Trophoblast cell (in vitro differentiated cells and primary cell): ENCODE measurements at regions not wholly inside any gene's neighbourhood (a gene's known extent, or its start where the extent isn't known, plus 50 kb on each side); places are given as distances from the start of the nearest gene placed in this dataset.

Experiments used
- DNase-seq, 2 donors: peaks; one replicate each; pipeline ENCODE4 v3.0.0-alpha.2; 2016
- H2AFZ ChIP-seq: 2 replicates; pipeline ENCODE4 v1.6.1; 2013; ENCODE audit warnings: low read length, moderate library complexity, mild to moderate bottlenecking; ENCODE audit not compliant: insufficient read depth, poor library complexity
- H2AK5ac ChIP-seq: 2 replicates; pipeline ENCODE4 v1.6.1; 2013; ENCODE audit warnings: mild to moderate bottlenecking, low read length
- H2BK120ac ChIP-seq: 2 replicates; pipeline ENCODE4 v1.6.1; 2013; ENCODE audit warnings: low read length, mild to moderate bottlenecking, moderate library complexity; ENCODE audit not compliant: insufficient read depth, poor library complexity
- H2BK12ac ChIP-seq: 2 replicates; pipeline ENCODE4 v1.6.1; 2013; ENCODE audit warnings: mild to moderate bottlenecking, low read length, moderate library complexity
- H2BK5ac ChIP-seq: 2 replicates; pipeline ENCODE4 v1.6.1; 2013; ENCODE audit warnings: low read length, low read depth, moderate library complexity, mild to moderate bottlenecking; ENCODE audit not compliant: poor library complexity
- H3K14ac ChIP-seq: 2 replicates; pipeline ENCODE4 v1.6.1; 2013; ENCODE audit warnings: mild to moderate bottlenecking, low read length
- H3K18ac ChIP-seq: 2 replicates; pipeline ENCODE4 v1.6.1; 2013; ENCODE audit warnings: mild to moderate bottlenecking, low read length
- H3K23ac ChIP-seq: 2 replicates; pipeline ENCODE4 v1.6.1; 2013; ENCODE audit warnings: low read length
- H3K27ac ChIP-seq: 2 replicates; pipeline ENCODE4 v1.5.1; 2013; ENCODE audit warnings: low read depth, mild to moderate bottlenecking, inconsistent platforms, low read length, moderate library complexity
- H3K27me3 ChIP-seq: 2 replicates; pipeline ENCODE4 v1.6.1; 2013; ENCODE audit warnings: inconsistent platforms, mild to moderate bottlenecking, low read length, moderate library complexity; ENCODE audit not compliant: insufficient read depth
- H3K36me3 ChIP-seq, 2 experiments: 1 replicate in 1 of 2; 2 replicates in 1 of 2; pipeline ENCODE4 v1.6.1; 2013; ENCODE audit warnings: low read length in 2 of 2, mild to moderate bottlenecking in 2 of 2, moderate library complexity in 1 of 2; ENCODE audit not compliant: insufficient read depth in 2 of 2, control insufficient read depth in 1 of 2
- H3K4ac ChIP-seq: 2 replicates; pipeline ENCODE4 v1.6.1; 2013; ENCODE audit warnings: low read depth, mild to moderate bottlenecking, low read length, moderate library complexity
- H3K4me1 ChIP-seq, 2 experiments: 1 replicate in 1 of 2; 2 replicates in 1 of 2; pipeline ENCODE4 v1.6.1; 2013; ENCODE audit warnings: low read length in 2 of 2, mild to moderate bottlenecking in 2 of 2, moderate library complexity in 1 of 2; ENCODE audit not compliant: insufficient read depth in 2 of 2, control insufficient read depth in 1 of 2
- H3K4me2 ChIP-seq: 2 replicates; pipeline ENCODE4 v1.6.1; 2013; ENCODE audit warnings: inconsistent platforms, mild to moderate bottlenecking, low read length, moderate library complexity
- H3K4me3 ChIP-seq: 2 replicates; pipeline ENCODE4 v1.5.1; 2013; ENCODE audit warnings: mild to moderate bottlenecking, low read depth, low read length, inconsistent platforms
- H3K79me1 ChIP-seq: one replicate; pipeline ENCODE4 v1.6.1; 2013; ENCODE audit warnings: low read length
- H3K79me2 ChIP-seq: 2 replicates; pipeline ENCODE4 v1.6.1; 2013; ENCODE audit warnings: low read length, mild to moderate bottlenecking; ENCODE audit not compliant: control insufficient read depth, insufficient read depth, poor library complexity
- H3K9ac ChIP-seq: 2 replicates; pipeline ENCODE4 v1.6.1; 2013; ENCODE audit warnings: mild to moderate bottlenecking, low read length
- H3K9me3 ChIP-seq: 2 replicates; pipeline ENCODE4 v1.6.1; 2013; ENCODE audit warnings: low read depth, mild to moderate bottlenecking, control low read depth, inconsistent platforms, low read length; ENCODE audit not compliant: insufficient read depth
- H4K12ac ChIP-seq: 2 replicates; pipeline ENCODE4 v1.6.1; 2013; ENCODE audit warnings: low read depth, mild to moderate bottlenecking, low read length, moderate library complexity
- H4K8ac ChIP-seq: 2 replicates; pipeline ENCODE4 v1.6.1; 2013; ENCODE audit warnings: low read depth, mild to moderate bottlenecking, low read length, moderate library complexity
- H4K91ac ChIP-seq: one replicate; pipeline ENCODE4 v1.6.1; 2013; ENCODE audit warnings: low read depth, mild to moderate bottlenecking, low read length, moderate library complexity
- WGBS: extraction: QIAGEN DNeasy Blood & Tissue Kit; methylation state at CpG from one replicate; pipeline ENCODE4 v1.1.7; 2013; ENCODE audit warnings: missing lambda C conversion rate; ENCODE audit not compliant: insufficient read length, insufficient coverage; ENCODE audit errors: extremely low coverage; 5-methylcytosine and 5-hydroxymethylcytosine counted together

- Histone ChIP-seq H3K4ac (no peak overlapping the region), H3K27ac (no peak overlapping the region), H3K79me2 (no peaks in the 10 kb centered on the region), H4K12ac (no peak overlapping the region), H2BK5ac (no peak overlapping the region), H3K14ac (no peak overlapping the region), H2AK5ac (no peak overlapping the region), H3K4me1 (peaks cover 8 to 15% of the 10 kb centered on the region in 2 experiments), H3K79me1 (peaks cover 5% of the 10 kb centered on the region), H3K9ac (no peak overlapping the region), H3K4me3 (no peak overlapping the region), H4K8ac (no peak overlapping the region), H2BK120ac (no peak overlapping the region), H2BK12ac (no peak overlapping the region), H2AFZ (no peak overlapping the region), H3K4me2 (no peak overlapping the region), H3K18ac (no peak overlapping the region), H3K27me3 (no peaks in the 10 kb centered on the region), H4K91ac (no peak overlapping the region), H3K36me3 (no peaks in the 10 kb centered on the region), H3K23ac (no peak overlapping the region), H3K9me3 (no peaks in the 10 kb centered on the region)
- WGBS: no CpG with 5 or more reads among the region's 3 CpGs
- DNase-seq: no peak
Observed at GRCh38 chr4:152050106-152050505, 289.3 kb upstream of the GATB start.

- H3K27ac ChIP-seq: peak overlapping the region; percentile 18
- H4K91ac ChIP-seq: no peak overlapping the region
- no peak overlapping the region for H2BK5ac ChIP-seq
- no peak overlapping the region for H3K4me2 ChIP-seq
- H3K23ac ChIP-seq: no peak overlapping the region
- H2BK120ac ChIP-seq: no peak overlapping the region
- no CpG with 5 or more reads among the region's 2 CpGs for WGBS
- H3K14ac ChIP-seq: no peak overlapping the region
- no peak overlapping the region for H3K4ac ChIP-seq
- H3K9ac ChIP-seq: no peak overlapping the region
- no peaks in the 10 kb centered on the region for H3K79me2 ChIP-seq
- H3K18ac ChIP-seq: no peak overlapping the region
- H3K4me1 ChIP-seq: peaks cover 8 to 15% of the 10 kb centered on the region in 2 experiments
- H2AFZ ChIP-seq: no peak overlapping the region
- H3K79me1 ChIP-seq: peaks cover 5% of the 10 kb centered on the region
- no peak overlapping the region for H2AK5ac ChIP-seq
- DNase-seq: peak in 1 of 2 donors; percentile 5
- H3K27me3 ChIP-seq: no peaks in the 10 kb centered on the region
- no peak overlapping the region for H4K8ac ChIP-seq
- H4K12ac ChIP-seq: no peak overlapping the region
- H3K9me3 ChIP-seq: no peaks in the 10 kb centered on the region
- no peak overlapping the region for H2BK12ac ChIP-seq
- no peak overlapping the region for H3K4me3 ChIP-seq
- no peaks in the 10 kb centered on the region for H3K36me3 ChIP-seq
Observed at GRCh38 chr4:152047451-152047850, 286.6 kb upstream of the GATB start.

GRCh38 chr4:152045807-152046571 is 285.2 kb upstream of the GATB start:
- H2BK120ac ChIP-seq: peak overlapping the region; percentile 70
- WGBS: no CpG with 5 or more reads among the region's 35 CpGs
- no peaks in the 10 kb centered on the region for H3K79me2 ChIP-seq
- no peaks in the 10 kb centered on the region for H3K36me3 ChIP-seq
- no peaks in the 10 kb centered on the region for H3K9me3 ChIP-seq
- H3K4ac ChIP-seq: no peak overlapping the region
- H2AK5ac ChIP-seq: no peak overlapping the region
- H3K14ac ChIP-seq: peak overlapping the region; percentile 62
- no peak overlapping the region for H3K23ac ChIP-seq
- peak; percentile 77 to 88 for DNase-seq
- peak overlapping the region; percentile 58 for H3K4me2 ChIP-seq
- peak overlapping the region; percentile 81 for H2AFZ ChIP-seq
- H3K4me1 ChIP-seq: peaks cover 8 to 15% of the 10 kb centered on the region in 2 experiments
- no peak overlapping the region for H4K12ac ChIP-seq
- peaks cover 5% of the 10 kb centered on the region for H3K79me1 ChIP-seq
- H3K27me3 ChIP-seq: no peaks in the 10 kb centered on the region
- H3K9ac ChIP-seq: no peak overlapping the region
- peak overlapping the region; percentile 25 for H3K18ac ChIP-seq
- peak overlapping the region; percentile 84 for H3K27ac ChIP-seq
- H2BK5ac ChIP-seq: peak overlapping the region; percentile 4
- H2BK12ac ChIP-seq: peak overlapping the region; percentile 12
- peak overlapping the region; percentile 50 for H4K91ac ChIP-seq
- H3K4me3 ChIP-seq: no peak overlapping the region
- H4K8ac ChIP-seq: peak overlapping the region; percentile 50

GRCh38 chr4:152045449-152045806 is 284.6 kb upstream of the GATB start:
- Histone ChIP-seq H4K91ac (peak overlapping the region; percentile 20), H4K8ac (peak overlapping the region; percentile 50), H2BK5ac (no peak overlapping the region), H3K18ac (peak overlapping the region; percentile 25), H3K14ac (peak overlapping the region; percentile 62), H3K9ac (no peak overlapping the region), H2AFZ (peak overlapping the region; percentile 81), H3K79me2 (no peaks in the 10 kb centered on the region), H3K36me3 (no peaks in the 10 kb centered on the region), H2AK5ac (no peak overlapping the region), H3K4me3 (no peak overlapping the region), H3K4me1 (peaks cover 8 to 15% of the 10 kb centered on the region in 2 experiments), H3K79me1 (peaks cover 5% of the 10 kb centered on the region), H3K27ac (peak overlapping the region; percentile 84), H3K9me3 (no peaks in the 10 kb centered on the region), H4K12ac (no peak overlapping the region), H3K4me2 (peak overlapping the region; percentile 58), H2BK12ac (peak overlapping the region; percentile 12), H3K4ac (no peak overlapping the region), H3K27me3 (no peaks in the 10 kb centered on the region), H3K23ac (no peak overlapping the region), H2BK120ac (peak overlapping the region; percentile 70)
- no peak for DNase-seq
- no CpG with 5 or more reads among the region's 10 CpGs for WGBS
